ENCODE measurements at regions not wholly inside any gene's neighbourhood (a gene's known extent, or its start where the extent isn't known, plus 50 kb on each side); places are given as distances from the start of the nearest gene placed in this dataset.

- no peak for DNase-seq
Measured at GRCh38 chr3:194738254-194739093, 52.8 kb downstream of the FAM43A start.

- no peak for DNase-seq
Measured at GRCh38 chr3:194739498-194740284, 54.0 kb downstream of the FAM43A start.

GRCh38 chr3:194740859-194741491, 55.3 kb downstream of the FAM43A start:
- DNase-seq: no peak

- no peak for DNase-seq
Measured at GRCh38 chr3:194741916-194742315, 56.2 kb downstream of the FAM43A start.

GRCh38 chr3:194744826-194745225, 59.1 kb downstream of the FAM43A start:
- DNase-seq: no peak

GRCh38 chr3:194745422-194746184, 59.9 kb downstream of the FAM43A start:
- no peak for DNase-seq

- no peak for DNase-seq
Measured at GRCh38 chr3:194748225-194748624, 62.5 kb downstream of the FAM43A start.

- no peak for DNase-seq
Measured at GRCh38 chr3:194749631-194750490, 64.2 kb downstream of the FAM43A start.

- no peak for DNase-seq
Measured at GRCh38 chr3:194750491-194750828, 64.8 kb downstream of the FAM43A start.

- DNase-seq: no peak
Measured at GRCh38 chr3:194755671-194756459, 70.2 kb downstream of the FAM43A start.

GRCh38 chr3:194756460-194756779, 70.7 kb downstream of the FAM43A start:
- no peak for DNase-seq

- DNase-seq: no peak
Measured at GRCh38 chr3:194756791-194757325, 71.2 kb downstream of the FAM43A start.

- no peak for DNase-seq
Measured at GRCh38 chr3:194757647-194758061, 72.0 kb downstream of the FAM43A start.

GRCh38 chr3:194758716-194759115, 73.0 kb downstream of the FAM43A start:
- DNase-seq: no peak

GRCh38 chr3:194760494-194761137, 74.9 kb downstream of the FAM43A start:
- DNase-seq: no peak

- no peak for DNase-seq
Measured at GRCh38 chr3:194761384-194761783, 75.7 kb downstream of the FAM43A start.

GRCh38 chr3:194766845-194767244, 81.2 kb downstream of the FAM43A start:
- no peak for DNase-seq

GRCh38 chr3:194767446-194768207, 81.9 kb downstream of the FAM43A start:
- no peak for DNase-seq

GRCh38 chr3:194768586-194768985, 82.9 kb downstream of the FAM43A start:
- no peak for DNase-seq
